ENCODE measurements at regions not wholly inside any gene's neighbourhood (a gene's known extent, or its start where the extent isn't known, plus 50 kb on each side); places are given as distances from the start of the nearest gene placed in this dataset.

DNA sequence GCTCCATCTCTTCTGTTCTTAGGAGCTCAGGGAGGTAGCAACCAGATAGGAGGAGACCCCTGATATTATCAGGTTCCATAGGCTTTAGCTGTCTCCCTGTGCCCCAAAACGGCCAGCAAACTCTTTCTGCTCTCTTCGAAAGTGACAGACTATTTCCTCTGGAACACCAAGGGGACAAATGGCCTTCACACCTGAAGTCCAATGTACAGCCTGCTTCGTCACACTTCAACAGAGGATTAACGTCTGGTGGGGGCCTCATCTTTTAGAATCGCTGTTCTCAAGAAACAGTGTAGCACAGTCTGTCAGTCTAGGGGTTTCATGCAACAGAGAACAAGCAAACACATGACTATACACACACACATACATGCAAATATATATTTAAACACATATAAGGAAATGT, 152.4 kb upstream of the SETMAR start:
- H3K27me3 ChIP-seq (ENCODE audit: low read depth): no peaks in the 10 kb centered on the region
- DNase-seq: no peak
- H3K9me3 ChIP-seq (replicated peaks): no peaks in the 10 kb centered on the region
- no peak overlapping the region for H3K27ac ChIP-seq (replicated peaks)
- intact Hi-C loops (cut with micrococcal nuclease): no loop called here
- no peak overlapping the region for H3K4me3 ChIP-seq
- no peak for TF ChIP-seq CTCF (IDR thresholded peaks at IDR 0.05; ENCODE audit: borderline replicate concordance)
- H3K36me3 ChIP-seq: no peaks in the 10 kb centered on the region
- H3K4me1 ChIP-seq: no peaks in the 10 kb centered on the region

GRCh38 chr3:4151859-4152258, 151.3 kb upstream of the SETMAR start:
- intact Hi-C loops (cut with micrococcal nuclease): no loop called here
- H3K9me3 ChIP-seq (replicated peaks): no peaks in the 10 kb centered on the region
- H3K4me3 ChIP-seq: no peak overlapping the region
- no peaks in the 10 kb centered on the region for H3K4me1 ChIP-seq
- H3K36me3 ChIP-seq: no peaks in the 10 kb centered on the region
- no peaks in the 10 kb centered on the region for H3K27me3 ChIP-seq (ENCODE audit: low read depth)
- H3K27ac ChIP-seq (replicated peaks): no peak overlapping the region
- no peak for TF ChIP-seq CTCF (IDR thresholded peaks at IDR 0.05; ENCODE audit: borderline replicate concordance)
- DNase-seq: no peak

DNA sequence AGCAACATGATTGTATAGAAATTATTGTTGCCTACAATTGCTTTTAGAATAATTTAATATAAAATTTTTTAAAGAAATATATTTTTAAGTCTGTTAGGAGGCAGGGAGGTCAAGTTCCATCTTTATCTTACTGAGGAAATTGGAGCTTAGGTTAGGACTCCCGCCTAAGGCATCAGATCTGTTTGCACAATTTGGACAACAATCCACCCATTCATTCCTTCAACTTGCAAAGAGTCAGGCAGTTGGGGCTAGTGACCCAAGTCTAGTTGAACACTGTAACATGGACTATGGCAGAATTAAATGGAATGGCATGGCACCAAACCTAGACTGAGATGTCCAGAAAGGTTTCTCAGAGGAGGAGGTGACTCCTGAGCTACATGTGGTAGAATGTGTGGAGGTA, 149.4 kb upstream of the SETMAR start:
- Histone ChIP-seq H3K4me1 (no peaks in the 10 kb centered on the region), H3K4me3 (no peak overlapping the region), H3K9me3 (replicated peaks) (no peaks in the 10 kb centered on the region), H3K27ac (replicated peaks) (no peak overlapping the region), H3K27me3 (ENCODE audit: low read depth) (no peaks in the 10 kb centered on the region), H3K36me3 (no peaks in the 10 kb centered on the region)
- DNase-seq: no peak
- no peak for TF ChIP-seq CTCF (IDR thresholded peaks at IDR 0.05; ENCODE audit: borderline replicate concordance)
- intact Hi-C loops (cut with micrococcal nuclease): no loop called here

GRCh38 chr3:4158329-4158728, 144.8 kb upstream of the SETMAR start:
- intact Hi-C loops (cut with micrococcal nuclease): no loop called here
- Histone ChIP-seq H3K4me3 (no peak overlapping the region), H3K27ac (replicated peaks) (no peak overlapping the region), H3K9me3 (replicated peaks) (no peaks in the 10 kb centered on the region), H3K36me3 (no peaks in the 10 kb centered on the region), H3K27me3 (ENCODE audit: low read depth) (no peaks in the 10 kb centered on the region), H3K4me1 (peaks cover 7% of the 10 kb centered on the region)
- TF ChIP-seq CTCF (IDR thresholded peaks at IDR 0.05; ENCODE audit: borderline replicate concordance): no peak
- DNase-seq: no peak

DNA sequence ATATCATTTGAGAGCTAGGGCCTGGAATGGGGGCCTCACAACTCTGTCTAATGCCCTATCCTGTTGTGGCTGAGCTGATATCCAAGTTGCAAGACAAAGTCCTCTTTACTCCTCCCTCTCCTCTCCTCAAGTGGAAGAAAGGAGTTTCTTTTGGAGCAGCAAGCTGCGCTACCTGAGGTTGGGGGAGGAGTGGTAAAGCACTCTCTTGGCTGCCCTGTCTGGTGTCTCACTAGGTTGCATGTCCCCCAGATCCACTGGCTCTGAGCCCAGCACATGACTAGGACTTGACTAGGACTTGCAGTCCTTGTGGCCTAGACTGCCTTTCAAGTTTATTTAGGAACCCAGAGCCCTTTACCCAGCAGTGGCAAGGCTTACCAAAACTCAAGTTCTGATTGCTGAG, 141.1 kb upstream of the SETMAR start:
- no peaks in the 10 kb centered on the region for H3K36me3 ChIP-seq
- no peak overlapping the region for H3K27ac ChIP-seq (replicated peaks)
- no peak overlapping the region for H3K4me3 ChIP-seq
- H3K27me3 ChIP-seq (ENCODE audit: low read depth): no peaks in the 10 kb centered on the region
- DNase-seq: peak; percentile 29
- TF ChIP-seq CTCF (IDR thresholded peaks at IDR 0.05; ENCODE audit: borderline replicate concordance): no peak
- peaks cover 7% of the 10 kb centered on the region for H3K4me1 ChIP-seq
- peaks cover 10% of the 10 kb centered on the region for H3K9me3 ChIP-seq (replicated peaks)
- intact Hi-C loops (cut with micrococcal nuclease): no loop called here

DNA sequence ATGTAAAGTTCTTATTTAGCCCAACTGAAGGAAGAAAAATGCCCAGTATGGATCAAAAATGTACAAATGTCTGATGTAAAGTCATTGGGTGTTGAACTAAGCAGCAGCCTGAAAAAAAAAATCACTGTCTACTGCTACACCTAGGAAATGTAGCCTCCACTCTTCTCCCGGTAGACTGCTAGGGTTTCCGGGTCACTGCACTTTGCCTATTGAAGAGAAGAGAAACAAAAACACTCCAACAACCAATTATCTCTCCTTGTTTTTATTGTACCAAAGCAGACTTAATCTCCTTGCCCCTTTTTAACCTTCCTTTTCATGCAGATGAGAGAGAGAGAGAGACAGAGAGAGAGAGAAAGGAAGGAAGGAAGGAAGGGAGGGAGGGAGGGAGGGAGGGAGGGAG, 140.2 kb upstream of the SETMAR start:
- Histone ChIP-seq H3K4me1 (peaks cover 7% of the 10 kb centered on the region), H3K36me3 (no peaks in the 10 kb centered on the region), H3K4me3 (no peak overlapping the region), H3K27ac (replicated peaks) (no peak overlapping the region), H3K9me3 (replicated peaks) (peaks cover 19% of the 10 kb centered on the region), H3K27me3 (ENCODE audit: low read depth) (no peaks in the 10 kb centered on the region)
- intact Hi-C loops (cut with micrococcal nuclease): no loop called here
- TF ChIP-seq CTCF (IDR thresholded peaks at IDR 0.05; ENCODE audit: borderline replicate concordance): no peak
- no peak for DNase-seq

Measured in left ventricle myocardium inferior (tissue), 1 donor.